GM19467 (cell line): ENCODE measurements at regions not wholly inside any gene's neighbourhood (a gene's known extent, or its start where the extent isn't known, plus 50 kb on each side); places are given as distances from the start of the nearest gene placed in this dataset.
"Not testable (repeated sequence)": the region's sequence is repeated elsewhere in the genome, so short reads cannot be mapped to it uniquely, and the experiment has no call there.

ENCODE experiments used
- ATAC-seq: cut with Tn5 transposase; IDR thresholded peaks from one replicate; pipeline ENCODE4 v1.9.1; 2021; ENCODE audit warnings: mild to moderate bottlenecking, moderate library complexity; ENCODE audit not compliant: unreplicated experiment

DNA sequence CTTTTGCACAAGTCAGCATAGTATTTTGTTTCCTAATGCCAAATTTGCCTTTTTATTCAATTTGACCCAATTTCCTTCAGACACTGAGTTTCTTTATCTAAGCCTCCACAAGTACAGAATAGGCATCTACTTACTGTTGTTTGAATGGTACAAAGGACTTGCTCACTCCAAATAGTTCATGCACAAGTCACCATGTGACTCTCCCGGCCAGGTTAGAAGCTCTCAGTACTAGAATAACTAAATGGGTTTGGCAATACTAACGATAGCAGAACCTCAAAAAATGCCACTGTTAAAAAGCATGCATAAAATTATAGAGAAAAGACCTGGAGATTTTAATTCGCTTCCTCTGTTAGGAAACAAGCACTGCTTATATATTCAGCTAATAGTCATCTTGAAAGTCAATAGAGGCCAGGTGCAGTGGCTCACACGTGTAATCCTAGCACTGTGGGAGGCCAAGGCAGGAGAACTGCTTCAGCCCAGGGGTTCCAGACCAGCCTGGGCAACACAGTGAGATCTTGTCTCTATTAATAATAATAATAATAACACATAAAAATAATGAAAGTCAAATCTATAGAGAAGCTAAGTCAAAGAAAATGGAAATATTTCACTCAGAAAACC lies 335.8 kb upstream of the MBL2 start:
- ATAC-seq, result no peak

DNA sequence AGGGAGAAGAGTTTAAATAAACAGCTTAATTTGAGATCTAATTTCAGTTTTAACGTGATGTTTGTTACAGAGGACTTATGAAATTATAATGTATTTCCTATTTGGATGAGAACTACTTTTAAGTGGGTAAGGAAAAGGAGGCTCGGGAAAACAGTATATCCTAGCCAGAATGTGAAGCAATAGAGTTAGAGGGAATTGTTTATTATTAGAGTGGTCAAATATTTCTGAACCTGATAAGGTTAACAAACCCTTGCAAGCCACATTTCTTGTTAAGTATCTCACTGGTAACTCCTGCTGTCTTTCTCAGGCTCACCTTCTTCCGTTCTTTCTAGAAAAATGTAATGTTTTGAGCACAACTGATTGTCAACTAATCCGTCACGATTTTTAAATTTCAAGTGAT lies 335.1 kb upstream of the MBL2 start:
- ATAC-seq, result no peak

DNA sequence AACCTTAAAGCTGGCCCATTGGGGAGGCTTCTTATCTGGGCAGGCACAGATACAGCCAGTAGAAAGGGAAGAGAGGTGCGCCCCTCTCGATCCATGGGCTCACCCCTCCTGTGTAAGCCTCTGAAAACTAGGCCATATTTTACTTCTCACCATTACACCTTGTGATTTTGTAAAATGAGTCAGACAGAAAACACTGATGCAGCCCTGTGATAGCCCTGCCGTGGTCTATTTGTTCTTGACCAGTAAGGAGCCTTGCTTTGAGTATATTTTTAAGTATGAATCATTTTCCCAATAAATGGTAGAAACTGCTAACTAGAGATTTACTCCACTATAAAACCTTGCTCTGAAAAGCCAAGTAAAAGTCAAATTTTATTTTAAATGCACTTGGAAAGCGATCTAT lies 329.8 kb upstream of the MBL2 start:
- ATAC-seq, result no peak

DNA sequence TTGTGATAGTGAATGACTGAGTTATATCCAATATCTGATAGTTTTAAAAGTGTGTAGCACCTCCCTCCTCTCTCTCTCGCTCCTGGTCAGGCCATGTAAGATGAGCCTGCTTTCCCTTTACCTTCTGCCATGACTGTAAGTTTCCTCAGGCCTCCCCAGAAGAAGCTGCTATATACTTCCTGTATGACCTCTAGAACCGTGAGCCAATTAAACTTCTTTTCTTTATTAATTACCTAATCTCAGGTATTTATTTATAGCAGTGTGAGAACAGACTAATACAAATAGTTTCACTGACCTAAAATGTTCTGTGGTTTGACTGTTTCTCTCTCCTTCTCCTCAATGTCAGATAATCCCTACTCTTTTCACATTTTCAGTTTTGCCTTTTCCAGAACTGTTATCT lies 321.3 kb upstream of the MBL2 start:
- no peak for ATAC-seq

DNA sequence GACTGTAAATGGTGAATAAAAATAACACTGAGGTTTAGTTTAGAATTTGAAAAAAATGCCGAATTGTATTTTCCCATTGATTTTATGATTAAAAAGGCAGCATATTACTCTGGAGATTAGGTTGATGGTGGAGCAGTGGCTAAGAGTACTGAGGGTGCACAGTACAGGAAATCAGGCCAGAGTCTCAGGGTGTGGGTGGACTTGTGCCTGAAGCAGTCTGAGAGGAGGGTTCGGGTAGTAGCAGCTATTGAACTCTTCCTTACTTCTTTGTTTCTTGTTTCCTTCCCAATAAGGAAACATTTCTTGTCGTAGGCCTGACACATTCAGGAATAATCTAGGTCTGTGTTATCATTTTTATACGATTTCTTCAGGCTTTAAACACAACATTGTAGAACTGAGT lies 319.0 kb upstream of the MBL2 start:
- ATAC-seq, result no peak

DNA sequence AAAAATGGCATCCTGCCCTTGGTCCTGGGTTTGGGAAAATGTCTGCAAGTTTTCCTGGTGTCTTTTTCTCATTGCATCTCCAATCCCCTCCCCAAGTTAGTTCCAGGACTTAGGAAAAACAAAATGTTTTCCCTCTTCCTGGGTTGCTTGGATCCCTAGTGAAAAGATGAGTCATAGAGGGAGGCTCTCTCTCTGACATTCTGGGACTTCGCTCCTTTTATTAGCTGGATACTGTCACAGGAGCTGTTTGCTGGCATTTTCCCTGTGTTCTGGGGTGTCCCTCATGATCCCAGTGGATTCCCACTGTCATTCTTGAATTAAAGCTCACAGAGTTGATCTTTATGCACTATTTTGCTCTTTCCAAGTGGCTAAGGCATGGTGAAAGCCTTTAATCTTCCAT lies 316.4 kb upstream of the MBL2 start:
- no peak for ATAC-seq

DNA sequence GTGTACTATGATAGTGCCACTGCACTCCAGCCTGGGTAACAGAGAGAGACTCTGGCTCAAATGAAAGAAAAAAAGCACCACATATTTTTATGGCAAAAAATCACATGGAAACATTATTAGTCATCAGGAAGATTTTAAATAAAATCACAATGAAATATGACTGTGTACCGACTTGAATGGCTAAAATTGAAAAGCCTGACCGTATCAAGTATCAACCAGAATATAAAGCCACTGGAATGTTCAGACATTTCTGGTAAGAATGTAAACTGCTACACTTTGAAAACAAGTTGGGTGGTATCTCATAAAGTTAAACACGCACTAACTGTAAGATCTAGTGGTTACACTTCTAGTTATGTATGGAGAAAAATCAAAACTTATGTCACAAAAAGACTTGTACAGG lies 306.7 kb upstream of the MBL2 start:
- ATAC-seq, result no peak

DNA sequence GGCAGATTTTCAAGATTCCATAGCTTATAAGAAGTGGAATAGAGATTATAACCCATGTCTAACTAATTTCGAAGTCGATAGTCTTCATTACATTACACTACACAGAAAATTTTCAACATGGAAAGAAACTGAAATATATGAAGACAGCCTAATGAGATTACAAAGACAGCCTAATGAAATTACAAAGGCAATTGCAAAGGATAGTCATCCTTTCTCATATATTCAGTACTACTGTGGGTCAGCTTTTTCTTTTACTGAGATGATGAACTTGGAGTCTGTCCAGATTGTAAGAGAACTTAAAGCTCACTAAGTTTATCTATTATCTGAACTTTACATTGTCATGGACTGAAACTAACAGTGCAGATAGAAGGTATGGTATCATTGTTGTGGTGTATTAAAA lies 304.4 kb upstream of the MBL2 start:
- no peak for ATAC-seq

DNA sequence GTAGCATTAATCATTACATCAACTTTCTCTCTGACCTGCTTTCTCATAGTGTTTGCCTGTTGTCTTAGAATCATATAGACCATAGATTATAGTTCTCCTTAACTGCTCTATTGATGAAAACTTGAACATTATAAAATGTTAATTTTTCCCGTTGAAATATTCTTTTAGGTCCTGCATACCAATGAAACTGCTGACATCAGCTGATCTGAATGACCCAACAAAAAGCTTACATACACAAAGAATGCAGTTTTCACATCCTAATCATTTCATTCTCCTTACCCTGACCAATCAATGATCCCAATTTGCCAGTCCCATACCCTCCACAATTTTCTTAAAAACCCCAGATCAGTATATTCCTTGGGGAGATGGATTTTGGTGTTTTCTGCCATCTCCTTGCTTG lies 302.9 kb upstream of the MBL2 start:
- no peak for ATAC-seq

DNA sequence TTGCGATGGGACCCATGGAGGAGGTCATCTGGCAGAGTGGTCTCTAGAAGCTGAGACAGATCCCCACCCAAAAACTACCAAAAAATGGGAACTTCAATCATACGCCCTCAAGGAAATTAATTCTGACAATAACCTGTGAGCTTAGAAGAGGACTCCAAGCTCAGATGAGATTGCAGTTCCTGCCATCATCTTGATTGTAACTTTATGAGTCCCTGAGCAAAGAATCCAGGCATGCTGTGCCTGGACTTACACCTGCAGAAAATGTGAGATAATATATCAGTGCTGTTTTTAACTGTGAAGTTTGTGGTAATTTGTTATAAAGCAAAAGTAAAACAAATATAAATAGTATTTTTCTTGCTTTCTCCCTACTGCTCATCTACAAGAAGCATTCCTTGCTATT lies 299.6 kb upstream of the MBL2 start:
- ATAC-seq, result no peak

DNA sequence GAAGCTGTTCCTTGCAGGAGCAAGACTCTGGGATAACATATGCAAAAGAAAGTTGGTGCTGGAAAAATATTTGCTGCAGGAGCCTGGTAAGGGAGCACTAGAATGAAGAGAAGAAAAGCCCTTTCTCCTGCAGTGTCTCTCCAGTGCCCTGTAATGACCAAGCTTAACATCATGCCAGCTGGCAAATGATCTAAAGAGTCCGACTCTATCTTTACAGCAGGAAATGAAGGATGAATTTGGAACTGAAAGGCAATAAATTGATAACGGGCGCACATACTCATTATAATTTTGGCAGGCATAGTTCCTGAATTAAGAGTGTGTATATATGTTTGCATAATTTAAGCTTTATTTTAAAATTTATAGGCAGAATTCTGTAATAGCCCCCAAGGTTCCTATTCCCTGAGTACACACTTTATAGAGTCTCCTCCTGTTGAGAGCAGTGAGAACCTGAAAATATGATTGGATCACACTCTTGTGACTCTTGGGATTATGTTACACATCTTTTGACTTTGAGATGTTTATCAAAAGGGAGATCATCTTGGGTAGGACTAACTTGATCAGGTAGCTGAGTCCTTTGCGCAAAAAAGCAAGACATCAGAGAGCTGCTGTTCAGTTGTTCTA lies 299.0 kb upstream of the MBL2 start:
- no peak for ATAC-seq

DNA sequence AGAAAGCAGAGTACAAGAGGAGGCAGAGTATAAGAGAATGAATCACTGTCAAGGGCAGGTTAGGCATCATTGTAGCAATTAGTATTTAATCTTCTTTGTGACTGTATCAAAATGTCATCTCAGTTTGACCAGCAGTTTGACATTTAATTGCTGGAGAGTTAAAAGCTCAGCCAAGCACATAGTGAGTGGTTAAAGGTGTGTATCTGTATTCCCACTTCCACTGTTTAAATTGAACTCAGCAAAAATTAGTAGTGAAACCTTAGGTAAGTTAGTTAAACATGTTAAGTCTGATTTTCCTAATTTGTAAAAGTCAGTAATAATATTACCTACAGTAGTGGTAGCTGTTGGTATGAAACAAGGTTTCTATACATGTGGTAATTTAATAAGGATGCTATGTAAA lies 296.4 kb upstream of the MBL2 start:
- ATAC-seq, result no peak

DNA sequence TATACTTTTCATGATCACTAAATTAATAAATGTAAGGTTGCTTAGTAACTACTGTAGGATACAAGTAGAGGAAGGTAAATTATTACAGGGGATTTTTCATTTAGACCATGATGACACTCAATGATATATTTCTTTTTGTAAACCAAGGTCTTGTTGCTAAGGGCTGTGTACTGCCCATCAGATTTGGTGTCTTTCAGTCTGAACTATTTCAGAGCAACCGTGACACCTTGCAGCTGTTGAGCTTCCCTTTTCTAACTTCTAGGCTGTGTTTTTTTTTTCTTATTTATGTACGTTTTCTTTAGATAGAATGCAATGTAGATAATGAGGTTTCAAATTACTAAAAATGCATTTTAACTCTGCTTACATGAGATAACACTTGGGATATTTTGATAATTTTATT lies 292.0 kb upstream of the MBL2 start:
- ATAC-seq, result no peak

DNA sequence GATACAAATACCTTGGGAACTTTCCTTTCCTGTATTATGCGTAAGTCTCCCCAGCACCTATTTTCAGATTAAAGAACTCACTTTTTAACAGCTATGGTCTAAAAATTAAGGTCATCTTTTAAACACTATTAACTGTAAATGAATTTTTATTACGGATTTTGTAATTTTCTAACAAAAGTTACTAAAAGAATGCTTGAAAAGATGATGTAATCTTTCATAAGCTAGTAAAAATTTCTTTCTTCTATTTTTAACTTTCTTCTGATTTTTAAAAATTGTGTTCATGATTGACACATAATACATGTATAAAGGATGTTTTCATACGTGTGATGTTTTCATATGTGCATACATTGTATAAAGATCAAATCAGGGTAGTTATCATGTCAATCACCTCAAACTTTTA lies 291.2 kb upstream of the MBL2 start:
- ATAC-seq, result no peak

DNA sequence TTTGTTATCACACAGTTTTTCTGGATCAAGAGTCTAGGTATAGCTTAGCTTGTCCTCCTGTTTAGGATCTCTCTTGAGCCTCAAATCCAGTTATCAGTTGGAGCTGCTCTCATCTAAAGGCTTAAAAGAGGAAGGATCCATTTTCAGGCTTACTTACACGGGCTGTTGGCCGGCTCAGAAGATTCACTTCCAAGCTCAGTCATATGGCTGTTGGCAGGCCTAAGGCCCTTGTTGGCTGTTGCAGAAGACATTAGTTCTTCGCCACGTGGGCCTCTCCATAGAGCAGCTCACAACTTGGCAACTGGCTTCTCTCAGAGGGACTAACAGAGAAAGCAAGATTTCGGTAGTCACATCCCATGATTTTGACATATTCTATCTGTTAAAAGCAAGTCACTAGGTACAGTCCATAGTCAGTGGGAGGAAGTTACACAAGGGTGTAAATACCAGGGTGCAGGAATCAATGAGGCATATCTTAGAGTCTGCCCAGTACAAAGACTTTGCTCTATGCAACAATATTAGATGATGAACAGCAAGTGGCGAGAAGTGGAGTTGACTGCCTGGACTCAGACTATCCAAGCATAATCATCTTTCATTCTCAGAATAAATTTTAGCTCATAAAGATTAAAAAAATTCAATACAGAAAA lies 280.1 kb upstream of the MBL2 start:
- ATAC-seq, result no peak

DNA sequence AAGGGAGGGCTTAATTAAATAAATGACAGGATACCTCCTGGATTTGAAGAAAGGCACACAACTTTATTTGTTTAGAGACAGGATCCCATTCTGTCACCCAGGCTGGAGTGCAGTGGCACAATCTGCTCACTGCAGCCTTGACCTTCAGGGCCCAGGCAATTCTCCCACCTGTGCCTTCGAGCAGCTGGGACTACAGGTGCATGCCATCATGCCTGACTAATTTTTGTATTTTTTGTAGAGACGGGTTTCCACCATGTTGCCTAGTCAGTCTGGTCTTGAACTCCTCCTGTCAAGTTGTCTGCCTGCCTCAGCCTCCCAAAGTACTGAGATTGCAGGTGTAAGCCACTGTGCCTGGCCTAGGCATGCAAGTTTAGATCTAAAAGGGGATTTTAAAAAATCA lies 272.7 kb upstream of the MBL2 start:
- ATAC-seq, result no peak

DNA sequence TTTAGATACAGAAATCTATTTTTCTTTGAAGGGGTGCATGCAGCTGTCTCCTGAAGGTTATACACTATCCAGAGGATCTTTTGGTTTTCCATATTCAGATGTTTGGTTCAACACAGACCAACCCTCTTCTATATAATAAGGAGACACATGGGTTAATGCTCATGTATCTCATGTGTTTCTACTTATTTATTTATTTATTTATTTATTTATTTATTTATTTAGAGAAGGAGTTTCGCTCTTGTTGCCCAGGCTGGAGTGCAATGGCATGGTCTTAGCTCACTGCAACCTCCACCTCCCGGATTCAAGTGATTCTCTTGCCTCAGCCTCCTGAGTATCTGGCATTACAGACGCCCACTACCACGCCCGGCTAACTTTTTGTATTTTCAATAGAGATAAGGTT lies 263.2 kb upstream of the MBL2 start:
- ATAC-seq, result not testable (repeated sequence)

DNA sequence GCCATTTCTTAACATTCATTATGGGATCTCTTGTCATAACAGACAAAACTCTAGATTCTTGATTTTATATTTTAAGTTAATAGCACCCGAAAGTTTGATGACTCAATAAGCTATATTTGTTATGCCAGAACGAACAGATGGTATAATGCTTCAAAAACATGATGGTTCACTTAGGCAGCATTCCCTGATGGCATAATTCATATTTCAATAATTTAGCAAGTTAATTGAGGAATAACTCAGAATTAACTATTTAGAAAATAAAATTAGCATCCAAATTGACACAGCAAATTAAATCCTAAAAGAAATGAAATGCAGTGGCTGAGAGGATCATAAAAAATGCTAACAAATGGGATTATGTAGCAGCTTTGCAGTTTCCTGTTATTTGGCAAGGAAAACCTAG lies 260.8 kb upstream of the MBL2 start:
- no peak for ATAC-seq

DNA sequence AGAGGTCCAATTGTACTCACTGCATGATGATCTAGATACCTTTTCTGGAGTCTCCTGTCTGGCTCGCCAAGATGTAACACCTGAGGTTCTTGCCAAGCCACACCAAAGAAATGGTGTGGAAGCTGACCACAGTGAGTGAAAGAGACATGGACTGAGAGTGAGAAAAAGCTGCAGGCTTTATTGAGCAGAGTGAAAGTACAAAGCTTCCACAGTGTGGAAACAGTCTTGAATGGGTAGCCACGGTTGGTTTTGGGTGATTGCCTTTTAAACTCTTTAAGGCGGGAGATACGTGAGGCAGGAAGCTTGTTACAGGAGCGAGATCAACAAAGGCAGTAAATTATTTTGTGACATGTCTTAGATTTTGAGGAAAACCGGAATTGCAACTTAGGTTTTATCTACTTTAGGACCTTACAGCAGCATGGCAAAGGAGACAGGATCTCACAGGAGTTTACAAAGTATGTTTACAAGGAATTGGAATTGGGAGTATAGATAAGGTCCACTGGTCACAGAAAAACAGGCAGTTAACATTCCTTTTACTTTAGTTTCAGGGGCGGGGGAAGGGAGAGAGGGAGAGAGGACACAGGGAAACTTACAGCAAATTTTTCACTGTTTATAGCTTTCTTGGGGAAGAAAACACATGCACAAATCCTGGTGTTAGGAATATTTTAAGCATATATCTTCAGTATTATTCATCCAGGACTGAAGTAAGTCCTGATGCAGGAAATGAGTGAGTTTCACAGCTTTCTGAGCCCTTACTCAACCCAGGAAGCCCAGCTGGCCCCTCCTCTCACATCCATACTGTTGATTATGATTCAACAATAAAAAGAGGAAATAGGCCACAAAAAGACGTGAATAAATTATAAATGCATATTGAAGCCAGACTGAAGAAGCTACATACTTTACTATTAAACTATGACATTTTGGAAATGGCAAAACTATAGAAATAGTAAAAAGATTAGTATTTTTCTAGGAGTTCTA lies 257.6 kb upstream of the MBL2 start:
- ATAC-seq, result not testable (repeated sequence)

DNA sequence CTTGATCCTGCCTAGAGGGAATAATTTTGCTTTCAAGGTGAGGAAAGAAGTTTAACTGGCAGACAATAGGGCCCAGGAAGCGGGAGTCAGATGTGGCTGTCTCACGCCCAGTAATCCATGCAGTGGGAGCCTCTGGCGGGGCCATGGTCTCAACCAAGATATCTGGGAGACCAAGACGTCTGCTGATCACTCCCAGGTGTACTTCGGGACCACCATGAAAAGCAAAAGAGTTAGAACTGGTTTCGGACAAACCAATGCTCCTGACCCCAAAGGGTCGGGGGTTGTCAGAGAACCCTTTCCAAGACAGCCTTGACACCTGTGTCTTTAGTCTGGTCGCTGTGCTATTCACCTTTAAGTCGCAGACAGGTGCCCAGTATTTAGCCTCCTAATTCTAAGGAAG lies 256.9 kb upstream of the MBL2 start:
- ATAC-seq, result no peak

DNA sequence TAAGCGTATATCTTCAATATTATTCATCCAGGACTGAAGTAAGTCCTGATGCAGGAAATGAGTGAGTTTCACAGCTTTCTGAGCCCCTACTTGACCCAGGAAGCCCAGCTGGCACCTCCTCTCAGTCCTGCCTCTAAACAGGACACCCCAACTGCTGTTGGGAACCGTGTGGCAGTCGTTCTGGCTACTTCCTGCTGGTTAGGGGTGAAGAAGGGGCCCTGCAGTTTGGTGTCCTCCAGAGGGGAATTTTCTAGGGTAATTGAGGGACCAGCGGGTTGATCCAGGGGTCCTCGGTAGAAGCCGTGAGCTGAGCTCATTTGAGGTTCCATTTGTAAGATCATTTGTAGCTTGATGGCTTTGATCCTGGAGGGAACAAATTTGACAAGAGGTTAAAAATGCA lies 253.2 kb upstream of the MBL2 start:
- not testable (repeated sequence) for ATAC-seq
